ENCODE measurements at regions not wholly inside any gene's neighbourhood (a gene's known extent, or its start where the extent isn't known, plus 50 kb on each side); places are given as distances from the start of the nearest gene placed in this dataset.

GRCh38 chr1:177859572-177859971 is 110.3 kb downstream of the SEC16B start:
- no peak for TF ChIP-seq CTCF (IDR thresholded peaks at IDR 0.05)
- no peak for TF ChIP-seq POLR2AphosphoS5 (IDR thresholded peaks at IDR 0.05; ENCODE audit: low read depth, low read length)
- TF ChIP-seq REST (IDR thresholded peaks at IDR 0.05; ENCODE audit: insufficient read depth in 1 of 2, low read depth in 2 of 2, low read length in 1 of 2): no peak
- TF ChIP-seq TCF7L2 (IDR thresholded peaks at IDR 0.05; ENCODE audit: low read depth, low read length): no peak

Measured in Panc1 (cell line).